HEK293T (cell line): ENCODE measurements at regions not wholly inside any gene's neighbourhood (a gene's known extent, or its start where the extent isn't known, plus 50 kb on each side); places are given as distances from the start of the nearest gene placed in this dataset.

Source experiments
- ELF4 ChIP-seq: fragments of 450-650 bp; IDR thresholded peaks from 2 replicates; pipeline ENCODE4 v1.6.1; 2017; ENCODE audit warnings: antibody characterized with exemption
- FOXM1 ChIP-seq: fragments of 450-650 bp; IDR thresholded peaks from 2 replicates; pipeline ENCODE4 v1.6.1; 2017; ENCODE audit warnings: mild to moderate bottlenecking, borderline replicate concordance
- SP1 ChIP-seq: fragments of 450-650 bp; IDR thresholded peaks from 2 replicates; pipeline ENCODE4 v1.6.1; 2017

DNA sequence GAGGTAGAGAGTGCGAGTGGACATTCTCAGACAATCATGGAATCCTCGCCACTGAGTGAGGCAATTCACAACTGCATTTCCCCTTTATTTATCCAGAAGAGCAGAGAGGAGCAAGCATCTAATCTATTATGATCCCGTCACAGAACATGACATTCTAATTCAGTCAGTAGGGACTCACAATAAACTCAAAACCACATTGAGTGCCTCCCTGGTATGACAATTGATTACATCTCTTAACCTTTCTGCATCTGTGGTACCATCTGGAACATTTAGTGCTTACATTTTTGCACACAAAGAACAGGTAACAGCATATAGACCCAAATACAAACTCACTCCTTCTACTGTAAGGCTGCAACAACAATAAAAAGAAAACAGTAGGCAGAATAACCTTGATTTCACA lies 517.2 kb downstream of the GBE1 start:
- no peak for TF ChIP-seq SP1
- no peak for TF ChIP-seq FOXM1
- TF ChIP-seq ELF4, result no peak
